DOHH2 (cell line): ENCODE measurements at regions not wholly inside any gene's neighbourhood (a gene's known extent, or its start where the extent isn't known, plus 50 kb on each side); places are given as distances from the start of the nearest gene placed in this dataset.

Experiments
- H3F3A ChIP-seq: fragments of 200-600 bp; sonication (generic), shearing (Covaris generic); 2 replicates; pipeline ENCODE4 v1.6.0; 2016; ENCODE audit warnings: antibody characterized with exemption, mild to moderate bottlenecking; ENCODE audit not compliant: control insufficient read depth, insufficient read depth
- H3K27ac ChIP-seq: fragments of 200-600 bp; sonication (generic); 2 replicates; pipeline ENCODE4 v1.5.1; 2014; ENCODE audit warnings: low read depth, mild to moderate bottlenecking, low read length, moderate library complexity
- H3K27me3 ChIP-seq: fragments of 200-600 bp; sonication (generic); 2 replicates; pipeline ENCODE4 v1.6.1; 2014; ENCODE audit warnings: mild to moderate bottlenecking, low read length, mixed read lengths; ENCODE audit not compliant: control insufficient read depth
- H3K36me3 ChIP-seq: fragments of 200-600 bp; sonication (generic); 2 replicates; pipeline ENCODE4 v1.6.1; 2014; ENCODE audit warnings: mild to moderate bottlenecking, low read length, moderate library complexity, mixed read lengths; ENCODE audit not compliant: control insufficient read depth
- H3K4me1 ChIP-seq: fragments of 200-600 bp; sonication (generic); 2 replicates; pipeline ENCODE4 v1.6.1; 2014; ENCODE audit warnings: mild to moderate bottlenecking, low read length, mixed read lengths; ENCODE audit not compliant: control insufficient read depth
- H3K4me2 ChIP-seq: fragments of 200-600 bp; sonication (generic); 2 replicates; pipeline ENCODE4 v1.6.0; 2014; ENCODE audit warnings: mild to moderate bottlenecking, low read length, moderate library complexity
- H3K4me3 ChIP-seq: fragments of 200-600 bp; sonication (generic); 2 replicates; pipeline ENCODE4 v1.5.1; 2014; ENCODE audit warnings: mild to moderate bottlenecking, low read length, mixed read lengths
- H3K79me2 ChIP-seq: fragments of 200-600 bp; sonication (generic); 2 replicates; pipeline ENCODE4 v1.6.1; 2014; ENCODE audit warnings: mild to moderate bottlenecking, low read length, mixed read lengths; ENCODE audit not compliant: control insufficient read depth
- H3K9me2 ChIP-seq: fragments of 200-600 bp; sonication (generic); replicated peaks from 2 replicates; pipeline ENCODE4 v1.6.1; 2014; ENCODE audit warnings: mild to moderate bottlenecking, low read length, mixed read lengths; ENCODE audit not compliant: control insufficient read depth
- H3K9me3 ChIP-seq: fragments of 200-600 bp; sonication (generic); 2 replicates; pipeline ENCODE4 v1.6.1; 2014; ENCODE audit warnings: antibody characterized with exemption, low read length, mixed read lengths; ENCODE audit not compliant: control insufficient read depth, insufficient read depth
- H4K20me1 ChIP-seq: fragments of 200-600 bp; sonication (generic); 2 replicates; pipeline ENCODE4 v1.6.0; 2014; ENCODE audit warnings: low read depth, mild to moderate bottlenecking, antibody characterized with exemption, low read length, moderate library complexity; ENCODE audit not compliant: control insufficient read depth, insufficient read depth
- EZH2phosphoT487 ChIP-seq: fragments of 200-600 bp; sonication (generic); IDR thresholded peaks from 2 replicates; pipeline ENCODE4 v1.6.1; 2017; ENCODE audit warnings: borderline replicate concordance, mild to moderate bottlenecking, antibody characterized with exemption, low read length, moderate library complexity, mixed read lengths
- TF ChIP-seq, protein P1 (sequence below): fragments of 200-600 bp; sonication (generic); IDR thresholded peaks from one replicate; pipeline ENCODE4 v1.5.1; 2014; ENCODE audit warnings: antibody characterized with exemption, mild to moderate bottlenecking, low read depth, low read length; ENCODE audit not compliant: poor library complexity, severe bottlenecking

DNA sequence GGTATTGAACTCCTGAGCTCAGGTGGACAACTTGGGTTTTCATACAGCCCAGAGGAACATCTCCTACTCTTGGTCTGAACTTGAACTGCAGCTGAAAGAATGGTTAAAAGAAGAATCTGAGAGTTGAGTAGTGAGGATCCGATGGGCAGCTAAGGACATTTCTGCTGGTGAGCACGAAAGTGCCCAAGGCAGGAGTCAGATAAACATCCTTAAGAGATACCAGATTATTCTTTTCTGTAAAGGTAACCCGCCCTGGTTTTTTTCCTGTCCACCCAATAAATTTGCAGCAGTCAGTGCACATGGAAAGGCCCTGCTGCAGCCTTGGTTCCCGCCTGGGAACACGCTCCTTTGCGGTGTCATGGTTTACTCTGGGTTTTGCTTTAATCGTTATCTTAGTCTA is 78.4 kb upstream of the ARHGEF7 start:
- Histone ChIP-seq H3K27me3 (no peaks in the 10 kb centered on the region), H3K4me2 (no peak overlapping the region), H3F3A (no peaks in the 10 kb centered on the region), H3K79me2 (no peaks in the 10 kb centered on the region), H4K20me1 (no peaks in the 10 kb centered on the region), H3K9me3 (no peaks in the 10 kb centered on the region), H3K27ac (no peak overlapping the region), H3K9me2 (no peaks in the 10 kb centered on the region), H3K4me1 (no peaks in the 10 kb centered on the region), H3K36me3 (no peaks in the 10 kb centered on the region), H3K4me3 (no peak overlapping the region)
- no peak for TF ChIP-seq EZH2phosphoT487
- TF ChIP-seq, protein P1, sequence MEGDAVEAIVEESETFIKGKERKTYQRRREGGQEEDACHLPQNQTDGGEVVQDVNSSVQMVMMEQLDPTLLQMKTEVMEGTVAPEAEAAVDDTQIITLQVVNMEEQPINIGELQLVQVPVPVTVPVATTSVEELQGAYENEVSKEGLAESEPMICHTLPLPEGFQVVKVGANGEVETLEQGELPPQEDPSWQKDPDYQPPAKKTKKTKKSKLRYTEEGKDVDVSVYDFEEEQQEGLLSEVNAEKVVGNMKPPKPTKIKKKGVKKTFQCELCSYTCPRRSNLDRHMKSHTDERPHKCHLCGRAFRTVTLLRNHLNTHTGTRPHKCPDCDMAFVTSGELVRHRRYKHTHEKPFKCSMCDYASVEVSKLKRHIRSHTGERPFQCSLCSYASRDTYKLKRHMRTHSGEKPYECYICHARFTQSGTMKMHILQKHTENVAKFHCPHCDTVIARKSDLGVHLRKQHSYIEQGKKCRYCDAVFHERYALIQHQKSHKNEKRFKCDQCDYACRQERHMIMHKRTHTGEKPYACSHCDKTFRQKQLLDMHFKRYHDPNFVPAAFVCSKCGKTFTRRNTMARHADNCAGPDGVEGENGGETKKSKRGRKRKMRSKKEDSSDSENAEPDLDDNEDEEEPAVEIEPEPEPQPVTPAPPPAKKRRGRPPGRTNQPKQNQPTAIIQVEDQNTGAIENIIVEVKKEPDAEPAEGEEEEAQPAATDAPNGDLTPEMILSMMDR: no peak

DNA sequence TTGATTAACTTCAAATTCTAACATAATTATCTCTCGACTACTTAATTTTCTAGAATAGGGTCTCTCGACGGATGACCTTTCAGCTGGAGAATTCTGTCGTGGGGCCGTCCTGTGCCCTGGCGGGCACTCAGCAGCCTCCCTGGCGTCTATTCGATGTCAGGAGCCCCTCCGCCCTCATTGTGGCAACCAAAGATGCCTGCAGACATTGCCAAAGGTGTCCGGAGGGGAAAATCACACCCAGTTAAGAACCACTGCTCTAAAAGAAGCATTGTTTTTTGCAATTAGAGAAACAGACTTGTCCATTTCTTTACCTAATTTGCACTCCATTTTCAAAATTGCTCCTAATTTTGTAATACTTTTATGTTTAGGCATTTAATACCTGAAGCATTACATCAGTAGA is 79.2 kb upstream of the ARHGEF7 start:
- Histone ChIP-seq H3K9me3 (no peaks in the 10 kb centered on the region), H4K20me1 (no peaks in the 10 kb centered on the region), H3K4me2 (no peak overlapping the region), H3K4me1 (no peaks in the 10 kb centered on the region), H3K36me3 (no peaks in the 10 kb centered on the region), H3K79me2 (no peaks in the 10 kb centered on the region), H3K4me3 (no peak overlapping the region), H3F3A (no peaks in the 10 kb centered on the region), H3K27me3 (no peaks in the 10 kb centered on the region), H3K9me2 (no peaks in the 10 kb centered on the region), H3K27ac (no peak overlapping the region)
- TF ChIP-seq, protein P1: no peak
- no peak for TF ChIP-seq EZH2phosphoT487

DNA sequence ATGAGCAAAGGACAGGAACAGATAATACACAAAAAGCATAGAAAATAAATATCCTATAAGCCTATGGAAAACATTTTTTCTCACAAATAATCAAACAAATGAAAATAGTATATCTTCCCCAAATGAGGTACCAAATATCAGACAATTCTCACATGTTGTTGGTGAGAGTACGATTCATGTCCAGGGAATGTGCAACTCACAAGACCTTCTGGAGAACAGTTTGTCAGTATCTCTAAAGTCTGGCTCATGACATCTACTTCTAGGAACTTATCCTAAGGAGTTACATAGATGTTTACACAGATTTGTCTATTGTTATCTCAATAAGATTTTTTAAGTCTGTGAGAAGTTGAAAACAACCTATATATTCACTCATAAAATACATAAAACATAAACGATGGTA is 80.3 kb upstream of the ARHGEF7 start:
- Histone ChIP-seq H3K36me3 (no peaks in the 10 kb centered on the region), H3K27ac (no peak overlapping the region), H3K79me2 (no peaks in the 10 kb centered on the region), H3K4me3 (no peak overlapping the region), H3K9me3 (no peaks in the 10 kb centered on the region), H3K4me1 (no peaks in the 10 kb centered on the region), H3K4me2 (no peak overlapping the region), H3K27me3 (no peaks in the 10 kb centered on the region), H3F3A (no peaks in the 10 kb centered on the region), H3K9me2 (no peaks in the 10 kb centered on the region), H4K20me1 (no peaks in the 10 kb centered on the region)
- no peak for TF ChIP-seq EZH2phosphoT487
- TF ChIP-seq, protein P1: no peak
